Vagina (tissue), 2 donors: ENCODE measurements at regions not wholly inside any gene's neighbourhood (a gene's known extent, or its start where the extent isn't known, plus 50 kb on each side); places are given as distances from the start of the nearest gene placed in this dataset.

ENCODE experiments used
- POLR2A ChIP-seq, 2 donors: fragments of 450-650 bp; IDR thresholded peaks; one replicate each; pipeline ENCODE4 v1.6.1; 2017; ENCODE audit warnings: antibody characterized with exemption in 2 of 2, mild to moderate bottlenecking in 2 of 2, moderate library complexity in 2 of 2
- POLR2AphosphoS5 ChIP-seq, 2 donors: sonication (generic); formaldehyde crosslinking; IDR thresholded peaks; one replicate each; pipeline ENCODE4 v1.9.0; 2017; ENCODE audit warnings: antibody characterized with exemption in 2 of 2, mild to moderate bottlenecking in 2 of 2, low read depth in 1 of 2; ENCODE audit not compliant: insufficient read depth in 1 of 2

GRCh38 chrX:128365492-128365891 lies 313.3 kb upstream of the ACTRT1 start:
- TF ChIP-seq POLR2A (IDR thresholded peaks at IDR 0.05), result no peak
- no peak for TF ChIP-seq POLR2AphosphoS5 (IDR thresholded peaks at IDR 0.05; ENCODE audit: insufficient read depth in 1 of 2, low read depth in 1 of 2)
